Nephron (organoid): ENCODE measurements at regions not wholly inside any gene's neighbourhood (a gene's known extent, or its start where the extent isn't known, plus 50 kb on each side); places are given as distances from the start of the nearest gene placed in this dataset.

Source experiments
- H3K27ac Mint-ChIP-seq, 3 experiments: 2 replicates each; pipeline ENCODE4 v1.8.0; 2020; ENCODE audit warnings: mixed read lengths in 3 of 3, mild to moderate bottlenecking in 2 of 3, moderate library complexity in 1 of 3
- H3K27me3 Mint-ChIP-seq: 2 replicates; pipeline ENCODE4 v1.8.0; 2021; ENCODE audit warnings: low read depth, mild to moderate bottlenecking, moderate library complexity, mixed read lengths
- H3K36me3 Mint-ChIP-seq: 2 replicates; pipeline ENCODE4 v1.8.0; 2020; ENCODE audit warnings: low read depth, mixed read lengths
- H3K4me1 Mint-ChIP-seq: 2 replicates; pipeline ENCODE4 v1.8.0; 2020; ENCODE audit warnings: mixed read lengths
- H3K4me3 Mint-ChIP-seq, 3 experiments: 2 replicates each; pipeline ENCODE4 v1.8.0; 2020; ENCODE audit warnings: mild to moderate bottlenecking in 3 of 3, mixed read lengths in 3 of 3, moderate library complexity in 2 of 3
- H3K9me3 Mint-ChIP-seq: 2 replicates; pipeline ENCODE4 v1.8.0; 2020; ENCODE audit warnings: mixed read lengths
- CTCF ChIP-seq, 3 experiments: fragments of 200-600 bp; sonication (generic); IDR thresholded peaks; one replicate each; pipeline ENCODE4 v1.5.0; 2021; ENCODE audit warnings: antibody characterized with exemption in 3 of 3; ENCODE audit not compliant: unreplicated experiment in 3 of 3

GRCh38 chr1:209183195-209183594 is 400.3 kb upstream of the CAMK1G start:
- H3K36me3 Mint-ChIP-seq, result peaks cover 3% of the 10 kb centered on the region
- no peak for TF ChIP-seq CTCF (IDR thresholded peaks at IDR 0.05; ENCODE audit: unreplicated experiment in 3 of 3)
- H3K27me3 Mint-ChIP-seq, result no peaks in the 10 kb centered on the region
- no peak overlapping the region for H3K4me3 Mint-ChIP-seq
- H3K4me1 Mint-ChIP-seq, result no peaks in the 10 kb centered on the region
- peaks cover 51% of the 10 kb centered on the region for H3K9me3 Mint-ChIP-seq
- H3K27ac Mint-ChIP-seq, result no peak overlapping the region

- Mint-ChIP-seq H3K4me3 (no peak overlapping the region), H3K27me3 (no peaks in the 10 kb centered on the region), H3K27ac (no peak overlapping the region), H3K4me1 (peaks cover 4% of the 10 kb centered on the region), H3K36me3 (peaks cover 3% of the 10 kb centered on the region), H3K9me3 (peaks cover 16% of the 10 kb centered on the region)
- no peak for TF ChIP-seq CTCF (IDR thresholded peaks at IDR 0.05; ENCODE audit: unreplicated experiment in 3 of 3)
Measured at GRCh38 chr1:209187589-209187988, 395.9 kb upstream of the CAMK1G start.

GRCh38 chr1:209190591-209191261 is 392.8 kb upstream of the CAMK1G start:
- peaks cover 10% of the 10 kb centered on the region for H3K9me3 Mint-ChIP-seq
- no peak overlapping the region for H3K4me3 Mint-ChIP-seq
- H3K27me3 Mint-ChIP-seq, result no peaks in the 10 kb centered on the region
- peaks cover 4% of the 10 kb centered on the region for H3K36me3 Mint-ChIP-seq
- peaks cover 4% of the 10 kb centered on the region for H3K4me1 Mint-ChIP-seq
- H3K27ac Mint-ChIP-seq, result no peak overlapping the region
- peak; percentile 49 to 78 (median 61) for TF ChIP-seq CTCF (IDR thresholded peaks at IDR 0.05; ENCODE audit: unreplicated experiment in 3 of 3)

GRCh38 chr1:209191262-209191634 is 392.3 kb upstream of the CAMK1G start:
- H3K27me3 Mint-ChIP-seq, result no peaks in the 10 kb centered on the region
- TF ChIP-seq CTCF (IDR thresholded peaks at IDR 0.05; ENCODE audit: unreplicated experiment in 3 of 3), result no peak
- H3K4me1 Mint-ChIP-seq, result peaks cover 4% of the 10 kb centered on the region
- H3K4me3 Mint-ChIP-seq, result no peak overlapping the region
- peaks cover 16% of the 10 kb centered on the region for H3K9me3 Mint-ChIP-seq
- H3K27ac Mint-ChIP-seq, result no peak overlapping the region
- H3K36me3 Mint-ChIP-seq, result peaks cover 8% of the 10 kb centered on the region

GRCh38 chr1:209196140-209196539 is 387.4 kb upstream of the CAMK1G start:
- Mint-ChIP-seq H3K9me3 (peaks cover 34% of the 10 kb centered on the region), H3K27ac (no peak overlapping the region), H3K4me1 (peaks cover 6% of the 10 kb centered on the region), H3K4me3 (no peak overlapping the region), H3K36me3 (peaks cover 13% of the 10 kb centered on the region), H3K27me3 (peaks cover 7% of the 10 kb centered on the region)
- no peak for TF ChIP-seq CTCF (IDR thresholded peaks at IDR 0.05; ENCODE audit: unreplicated experiment in 3 of 3)
